Fibroblast of lung (primary cell): ENCODE measurements at regions not wholly inside any gene's neighbourhood (a gene's known extent, or its start where the extent isn't known, plus 50 kb on each side); places are given as distances from the start of the nearest gene placed in this dataset.
A peak's percentile ranks its signal among the peaks of the same experiment; 100 is the strongest.

ENCODE experiments used
- DNase-seq, 2 donors: peaks; one replicate each; pipeline versions ENCODE4 v3.0.0 to v3.0.0-alpha.2; 2010; ENCODE audit warnings: low read depth in 2 of 2
- H2AFZ ChIP-seq: 2 replicates; pipeline ENCODE4 v1.5.1; 2012; ENCODE audit warnings: low read length, control low read depth, inconsistent platforms
- H3K27ac ChIP-seq: 2 replicates; pipeline ENCODE4 v1.5.1; 2011; ENCODE audit warnings: low read length, control low read depth; ENCODE audit not compliant: insufficient read depth
- H3K27me3 ChIP-seq: 2 replicates; pipeline ENCODE4 v1.5.1; 2011; ENCODE audit warnings: mild to moderate bottlenecking, low read length; ENCODE audit not compliant: control insufficient read depth, insufficient read depth
- H3K36me3 ChIP-seq: 2 replicates; pipeline ENCODE4 v1.5.1; 2011; ENCODE audit warnings: low read length; ENCODE audit not compliant: control insufficient read depth, insufficient read depth
- H3K4me1 ChIP-seq: 2 replicates; pipeline ENCODE4 v1.5.1; 2011; ENCODE audit warnings: low read length; ENCODE audit not compliant: control insufficient read depth, insufficient read depth; ENCODE audit errors: extremely low read depth
- H3K4me2 ChIP-seq: 2 replicates; pipeline ENCODE4 v1.5.1; 2011; ENCODE audit warnings: low read length, control low read depth; ENCODE audit not compliant: insufficient read depth; ENCODE audit errors: extremely low read depth
- H3K4me3 ChIP-seq, 4 experiments: fragments of 200-600 bp in 1 of 4; sonication (generic) in 1 of 4; replicated peaks in 1 of 4; 2 replicates each; pipeline ENCODE4 v1.5.1; 2011 to 2016; ENCODE audit warnings: low read length in 4 of 4, low read depth in 3 of 4, mild to moderate bottlenecking in 3 of 4, control low read depth in 2 of 4, inconsistent platforms in 1 of 4, mixed read lengths in 1 of 4; ENCODE audit not compliant: insufficient read depth in 1 of 4; ENCODE audit errors: control extremely low read depth in 1 of 4
- H3K79me2 ChIP-seq: 2 replicates; pipeline ENCODE4 v1.5.1; 2012; ENCODE audit warnings: mild to moderate bottlenecking, low read length, inconsistent platforms; ENCODE audit not compliant: control insufficient read depth, insufficient read depth
- H3K9ac ChIP-seq: 2 replicates; pipeline ENCODE4 v1.5.1; 2011; ENCODE audit warnings: mild to moderate bottlenecking, low read length, control low read depth; ENCODE audit not compliant: insufficient read depth
- H3K9me3 ChIP-seq: 2 replicates; pipeline ENCODE4 v1.5.1; 2012; ENCODE audit warnings: low read depth, low read length; ENCODE audit not compliant: control insufficient read depth, insufficient read depth
- H4K20me1 ChIP-seq: 2 replicates; pipeline ENCODE4 v1.5.1; 2011; ENCODE audit warnings: low read length; ENCODE audit not compliant: control insufficient read depth, insufficient read depth; ENCODE audit errors: extremely low read depth
- CTCF ChIP-seq, 2 donors: IDR thresholded peaks in 1 of 2; conservative IDR thresholded peaks in 1 of 2; 1 replicate in 1 of 2; 2 replicates in 1 of 2; pipeline ENCODE4 v1.5.1; 2011 to 2012; ENCODE audit warnings: low read length in 2 of 2, control low read depth in 1 of 2, inconsistent platforms in 1 of 2, low read depth in 1 of 2, mild to moderate bottlenecking in 1 of 2
- EZH2 ChIP-seq: IDR thresholded peaks from 2 replicates; pipeline ENCODE4 v1.5.1; 2012; ENCODE audit warnings: low read length, control low read depth, mild to moderate bottlenecking; ENCODE audit errors: missing control alignments

- TF ChIP-seq EZH2 (no peak), CTCF (conservative IDR thresholded peaks at IDR 0.05 in 1 of 2, IDR thresholded peaks at IDR 0.05 in 1 of 2; ENCODE audit: low read depth in 1 of 2, low read length in 2 of 2) (no peak)
- H3K79me2 ChIP-seq = no peaks in the 10 kb centered on the region
- no peak overlapping the region for H2AFZ ChIP-seq
- H3K4me1 ChIP-seq = peaks cover 10% of the 10 kb centered on the region
- no peak overlapping the region for H3K4me3 ChIP-seq
- no peak overlapping the region for H3K27ac ChIP-seq
- no peak overlapping the region for H3K9ac ChIP-seq
- DNase-seq = no peak
- H3K4me2 ChIP-seq = no peak overlapping the region
- H3K36me3 ChIP-seq = no peaks in the 10 kb centered on the region
- no peaks in the 10 kb centered on the region for H3K9me3 ChIP-seq
- H4K20me1 ChIP-seq = no peaks in the 10 kb centered on the region
- no peaks in the 10 kb centered on the region for H3K27me3 ChIP-seq
Observed at GRCh38 chr9:108437656-108438055, 418.1 kb downstream of the ACTL7B start.

- Histone ChIP-seq H3K27ac (no peak overlapping the region), H3K9me3 (no peaks in the 10 kb centered on the region), H3K4me3 (no peak overlapping the region), H3K4me2 (no peak overlapping the region), H3K9ac (no peak overlapping the region), H3K79me2 (no peaks in the 10 kb centered on the region), H2AFZ (no peak overlapping the region), H3K36me3 (no peaks in the 10 kb centered on the region), H3K27me3 (no peaks in the 10 kb centered on the region), H4K20me1 (no peaks in the 10 kb centered on the region), H3K4me1 (peaks cover 7% of the 10 kb centered on the region)
- DNase-seq = peak in 1 of 2 donors; percentile 48
- TF ChIP-seq CTCF (conservative IDR thresholded peaks at IDR 0.05 in 1 of 2, IDR thresholded peaks at IDR 0.05 in 1 of 2; ENCODE audit: low read depth in 1 of 2, low read length in 2 of 2) (no peak), EZH2 (no peak)
Observed at GRCh38 chr9:108436448-108436847, 419.3 kb downstream of the ACTL7B start.

GRCh38 chr9:108434502-108434901 lies 421.3 kb downstream of the ACTL7B start:
- Histone ChIP-seq H3K4me3 (no peak overlapping the region), H3K9ac (no peak overlapping the region), H3K4me1 (no peaks in the 10 kb centered on the region), H3K9me3 (no peaks in the 10 kb centered on the region), H3K36me3 (no peaks in the 10 kb centered on the region), H4K20me1 (no peaks in the 10 kb centered on the region), H3K27ac (no peak overlapping the region), H3K4me2 (no peak overlapping the region), H2AFZ (no peak overlapping the region), H3K79me2 (no peaks in the 10 kb centered on the region), H3K27me3 (no peaks in the 10 kb centered on the region)
- peak; percentile 30 to 75 for DNase-seq
- TF ChIP-seq EZH2 (no peak), CTCF (conservative IDR thresholded peaks at IDR 0.05 in 1 of 2, IDR thresholded peaks at IDR 0.05 in 1 of 2; ENCODE audit: low read depth in 1 of 2, low read length in 2 of 2) (peak in 1 of 2 donors; percentile 6)
